ENCODE measurements at regions not wholly inside any gene's neighbourhood (a gene's known extent, or its start where the extent isn't known, plus 50 kb on each side); places are given as distances from the start of the nearest gene placed in this dataset.
"Not testable (repeated sequence)": the region's sequence is repeated elsewhere in the genome, so short reads cannot be mapped to it uniquely, and the experiment has no call there.

- not testable (repeated sequence) for TF ChIP-seq POLR2A (IDR thresholded peaks at IDR 0.05; ENCODE audit: low read depth, low read length); FOS (IDR thresholded peaks at IDR 0.05; ENCODE audit: low read depth, low read length); RAD21 (IDR thresholded peaks at IDR 0.05; ENCODE audit: low read length); MAFK (IDR thresholded peaks at IDR 0.05; ENCODE audit: low read depth, low read length); ELK1 (IDR thresholded peaks at IDR 0.05; ENCODE audit: borderline replicate concordance, low read depth, low read length); USF2 (IDR thresholded peaks at IDR 0.05; ENCODE audit: low read depth, low read length); CEBPB (IDR thresholded peaks at IDR 0.05; ENCODE audit: low read depth, low read length); MXI1 (IDR thresholded peaks at IDR 0.05; ENCODE audit: borderline replicate concordance, low read depth, low read length); NFE2L2 (IDR thresholded peaks at IDR 0.05; ENCODE audit: low read depth, low read length)
- TF ChIP-seq, protein P1, sequence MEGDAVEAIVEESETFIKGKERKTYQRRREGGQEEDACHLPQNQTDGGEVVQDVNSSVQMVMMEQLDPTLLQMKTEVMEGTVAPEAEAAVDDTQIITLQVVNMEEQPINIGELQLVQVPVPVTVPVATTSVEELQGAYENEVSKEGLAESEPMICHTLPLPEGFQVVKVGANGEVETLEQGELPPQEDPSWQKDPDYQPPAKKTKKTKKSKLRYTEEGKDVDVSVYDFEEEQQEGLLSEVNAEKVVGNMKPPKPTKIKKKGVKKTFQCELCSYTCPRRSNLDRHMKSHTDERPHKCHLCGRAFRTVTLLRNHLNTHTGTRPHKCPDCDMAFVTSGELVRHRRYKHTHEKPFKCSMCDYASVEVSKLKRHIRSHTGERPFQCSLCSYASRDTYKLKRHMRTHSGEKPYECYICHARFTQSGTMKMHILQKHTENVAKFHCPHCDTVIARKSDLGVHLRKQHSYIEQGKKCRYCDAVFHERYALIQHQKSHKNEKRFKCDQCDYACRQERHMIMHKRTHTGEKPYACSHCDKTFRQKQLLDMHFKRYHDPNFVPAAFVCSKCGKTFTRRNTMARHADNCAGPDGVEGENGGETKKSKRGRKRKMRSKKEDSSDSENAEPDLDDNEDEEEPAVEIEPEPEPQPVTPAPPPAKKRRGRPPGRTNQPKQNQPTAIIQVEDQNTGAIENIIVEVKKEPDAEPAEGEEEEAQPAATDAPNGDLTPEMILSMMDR (conservative IDR thresholded peaks at IDR 0.05; ENCODE audit: low read depth, low read length) = not testable (repeated sequence)
Measured at GRCh38 chr9:63804205-63804604, 1480.8 kb downstream of the FOXD4L5 start.
